ENCODE measurements at regions not wholly inside any gene's neighbourhood (a gene's known extent, or its start where the extent isn't known, plus 50 kb on each side); places are given as distances from the start of the nearest gene placed in this dataset.

- Histone ChIP-seq H3K4me1 (ENCODE audit: control insufficient read depth in 2 of 3, insufficient read depth in 2 of 3, low read depth in 1 of 3, low read length in 3 of 3) (no peaks in the 10 kb centered on the region), H3K27me3 (ENCODE audit: control insufficient read depth, insufficient read depth, low read length) (no peaks in the 10 kb centered on the region), H3K27ac (ENCODE audit: low read depth in 2 of 2, low read length in 2 of 2) (no peak overlapping the region), H3K9me3 (ENCODE audit: control insufficient read depth in 2 of 3, insufficient read depth in 1 of 3, low read length in 3 of 3) (no peaks in the 10 kb centered on the region), H3K9ac (ENCODE audit: low read length in 3 of 3) (no peak overlapping the region), H3K36me3 (ENCODE audit: control insufficient read depth in 2 of 3, insufficient read depth in 3 of 3, low read length in 3 of 3) (no peaks in the 10 kb centered on the region), H3K4me3 (ENCODE audit: low read length in 3 of 3) (no peak overlapping the region)
- FAIRE-seq, result no peak
- no peak for DNase-seq
- TF ChIP-seq, protein P1, sequence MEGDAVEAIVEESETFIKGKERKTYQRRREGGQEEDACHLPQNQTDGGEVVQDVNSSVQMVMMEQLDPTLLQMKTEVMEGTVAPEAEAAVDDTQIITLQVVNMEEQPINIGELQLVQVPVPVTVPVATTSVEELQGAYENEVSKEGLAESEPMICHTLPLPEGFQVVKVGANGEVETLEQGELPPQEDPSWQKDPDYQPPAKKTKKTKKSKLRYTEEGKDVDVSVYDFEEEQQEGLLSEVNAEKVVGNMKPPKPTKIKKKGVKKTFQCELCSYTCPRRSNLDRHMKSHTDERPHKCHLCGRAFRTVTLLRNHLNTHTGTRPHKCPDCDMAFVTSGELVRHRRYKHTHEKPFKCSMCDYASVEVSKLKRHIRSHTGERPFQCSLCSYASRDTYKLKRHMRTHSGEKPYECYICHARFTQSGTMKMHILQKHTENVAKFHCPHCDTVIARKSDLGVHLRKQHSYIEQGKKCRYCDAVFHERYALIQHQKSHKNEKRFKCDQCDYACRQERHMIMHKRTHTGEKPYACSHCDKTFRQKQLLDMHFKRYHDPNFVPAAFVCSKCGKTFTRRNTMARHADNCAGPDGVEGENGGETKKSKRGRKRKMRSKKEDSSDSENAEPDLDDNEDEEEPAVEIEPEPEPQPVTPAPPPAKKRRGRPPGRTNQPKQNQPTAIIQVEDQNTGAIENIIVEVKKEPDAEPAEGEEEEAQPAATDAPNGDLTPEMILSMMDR (IDR thresholded peaks at IDR 0.05; ENCODE audit: borderline replicate concordance, extremely low read depth, insufficient read depth), result no peak
- intact Hi-C loops (cut with DNase I), result no loop called here
These were observed 62.2 kb downstream of the IFNG start for GRCh38 chr12:68097386-68097785.

DNA sequence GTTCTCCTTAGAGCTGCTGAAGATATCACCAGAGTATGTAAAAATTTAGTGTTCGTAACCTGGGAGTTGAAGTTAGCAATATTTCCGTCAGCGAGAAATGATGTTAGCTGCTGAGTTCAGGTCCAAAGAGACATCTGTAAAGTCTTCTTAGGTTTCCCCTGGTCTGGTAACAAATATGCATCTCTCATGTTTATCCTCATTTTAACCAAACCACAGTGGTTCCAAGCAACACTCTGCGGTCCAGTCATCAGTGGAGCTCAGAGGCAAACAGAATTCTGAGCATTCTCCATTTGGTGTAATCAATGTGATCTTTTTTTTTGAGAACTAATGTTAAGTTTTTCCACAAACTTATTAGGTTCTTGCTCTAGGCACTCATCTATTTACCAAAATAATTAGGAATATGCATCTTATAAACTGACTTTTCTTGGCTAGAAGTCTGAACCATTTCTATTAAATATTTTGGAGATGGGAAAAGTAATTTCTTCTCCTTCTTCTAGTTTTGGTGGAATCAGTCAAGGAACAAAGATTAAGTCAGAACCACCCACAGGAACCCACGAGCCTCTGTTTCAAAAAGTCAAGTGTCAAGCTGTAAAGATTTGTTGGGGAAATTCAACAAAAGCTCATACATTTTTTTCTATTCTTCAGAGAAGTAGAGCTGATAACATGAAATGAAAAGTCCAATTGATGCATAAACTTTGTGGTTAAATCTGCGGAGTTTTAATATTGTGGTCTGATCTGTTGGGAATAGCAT is 64.7 kb downstream of the IFNG start:
- no peaks in the 10 kb centered on the region for H3K27me3 ChIP-seq (ENCODE audit: control insufficient read depth, insufficient read depth, low read length)
- TF ChIP-seq, protein P1 (IDR thresholded peaks at IDR 0.05; ENCODE audit: borderline replicate concordance, extremely low read depth, insufficient read depth), result no peak
- no peak overlapping the region for H3K9ac ChIP-seq (ENCODE audit: low read length in 3 of 3)
- no peaks in the 10 kb centered on the region for H3K4me1 ChIP-seq (ENCODE audit: control insufficient read depth in 2 of 3, insufficient read depth in 2 of 3, low read depth in 1 of 3, low read length in 3 of 3)
- no peak for DNase-seq
- H3K9me3 ChIP-seq (ENCODE audit: control insufficient read depth in 2 of 3, insufficient read depth in 1 of 3, low read length in 3 of 3), result no peaks in the 10 kb centered on the region
- intact Hi-C loops (cut with DNase I), result no loop called here
- H3K4me3 ChIP-seq (ENCODE audit: low read length in 3 of 3), result no peak overlapping the region
- FAIRE-seq, result no peak
- no peak overlapping the region for H3K27ac ChIP-seq (ENCODE audit: low read depth in 2 of 2, low read length in 2 of 2)
- H3K36me3 ChIP-seq (ENCODE audit: control insufficient read depth in 2 of 3, insufficient read depth in 3 of 3, low read length in 3 of 3), result no peaks in the 10 kb centered on the region

GRCh38 chr12:68094195-68094594 is 65.3 kb downstream of the IFNG start:
- FAIRE-seq (no peak), DNase-seq (no peak)
- intact Hi-C loops (cut with DNase I), result no loop called here
- no peaks in the 10 kb centered on the region for H3K36me3 ChIP-seq (ENCODE audit: control insufficient read depth in 2 of 3, insufficient read depth in 3 of 3, low read length in 3 of 3)
- H3K9me3 ChIP-seq (ENCODE audit: control insufficient read depth in 2 of 3, insufficient read depth in 1 of 3, low read length in 3 of 3), result no peaks in the 10 kb centered on the region
- TF ChIP-seq, protein P1 (IDR thresholded peaks at IDR 0.05; ENCODE audit: borderline replicate concordance, extremely low read depth, insufficient read depth), result no peak
- no peak overlapping the region for H3K27ac ChIP-seq (ENCODE audit: low read depth in 2 of 2, low read length in 2 of 2)
- H3K4me1 ChIP-seq (ENCODE audit: control insufficient read depth in 2 of 3, insufficient read depth in 2 of 3, low read depth in 1 of 3, low read length in 3 of 3), result no peaks in the 10 kb centered on the region
- H3K9ac ChIP-seq (ENCODE audit: low read length in 3 of 3), result no peak overlapping the region
- H3K4me3 ChIP-seq (ENCODE audit: low read length in 3 of 3), result no peak overlapping the region
- H3K27me3 ChIP-seq (ENCODE audit: control insufficient read depth, insufficient read depth, low read length), result no peaks in the 10 kb centered on the region

DNA sequence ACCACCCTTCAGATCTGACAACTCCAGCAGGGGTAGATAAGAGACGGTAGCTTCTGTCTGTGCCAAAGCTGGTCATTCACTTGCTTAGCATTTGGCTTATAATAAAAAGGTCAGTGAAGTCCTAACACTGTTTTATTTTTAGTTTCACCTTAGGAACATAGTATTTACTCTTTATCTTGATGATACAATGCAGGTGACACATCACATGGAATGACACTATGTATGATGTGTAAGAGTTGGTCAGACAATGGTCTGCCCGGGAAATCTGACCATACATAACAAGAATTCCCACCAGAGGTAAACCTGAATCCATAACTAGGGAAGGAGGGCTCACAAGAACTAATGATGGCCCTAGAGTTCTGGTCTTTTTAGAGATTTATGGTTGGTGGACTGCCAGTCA is 66.6 kb downstream of the IFNG start:
- H3K9ac ChIP-seq (ENCODE audit: low read length in 3 of 3), result no peak overlapping the region
- H3K36me3 ChIP-seq (ENCODE audit: control insufficient read depth in 2 of 3, insufficient read depth in 3 of 3, low read length in 3 of 3), result no peaks in the 10 kb centered on the region
- no peak overlapping the region for H3K27ac ChIP-seq (ENCODE audit: low read depth in 2 of 2, low read length in 2 of 2)
- H3K27me3 ChIP-seq (ENCODE audit: control insufficient read depth, insufficient read depth, low read length), result no peaks in the 10 kb centered on the region
- TF ChIP-seq, protein P1 (IDR thresholded peaks at IDR 0.05; ENCODE audit: borderline replicate concordance, extremely low read depth, insufficient read depth), result no peak
- H3K4me1 ChIP-seq (ENCODE audit: control insufficient read depth in 2 of 3, insufficient read depth in 2 of 3, low read depth in 1 of 3, low read length in 3 of 3), result no peaks in the 10 kb centered on the region
- no peak overlapping the region for H3K4me3 ChIP-seq (ENCODE audit: low read length in 3 of 3)
- DNase-seq, result no peak
- FAIRE-seq, result no peak
- intact Hi-C loops (cut with DNase I), result no loop called here
- H3K9me3 ChIP-seq (ENCODE audit: control insufficient read depth in 2 of 3, insufficient read depth in 1 of 3, low read length in 3 of 3), result no peaks in the 10 kb centered on the region

All from kidney (tissue), 13 donors.